ENCODE measurements at regions not wholly inside any gene's neighbourhood (a gene's known extent, or its start where the extent isn't known, plus 50 kb on each side); places are given as distances from the start of the nearest gene placed in this dataset.

GRCh38 chr6:149185799-149186357 lies 131.6 kb upstream of the TAB2 start (continued):
- TF ChIP-seq CTCF (conservative IDR thresholded peaks at IDR 0.05; ENCODE audit: low read depth in 2 of 2) (no peak), ZNF114 (CRISPR knock-in tag; IDR thresholded peaks at IDR 0.05) (no peak), EZH2 (IDR thresholded peaks at IDR 0.05; ENCODE audit: low read depth, unreplicated experiment) (no peak), REST (IDR thresholded peaks at IDR 0.05; ENCODE audit: unreplicated experiment) (no peak), JUNB (IDR thresholded peaks at IDR 0.05; ENCODE audit: unreplicated experiment) (no peak)

GRCh38 chr6:149186873-149187272 lies 130.6 kb upstream of the TAB2 start:
- peaks cover 3% of the 10 kb centered on the region; the same call in 2 of the 3 replicates for H3K9me3 Mint-ChIP-seq
- DNase-seq (ENCODE audit: low spot score), result no peak
- TF ChIP-seq CTCF (conservative IDR thresholded peaks at IDR 0.05; ENCODE audit: low read depth in 2 of 2) (no peak), EZH2phosphoT487 (IDR thresholded peaks at IDR 0.05; ENCODE audit: unreplicated experiment) (no peak), EZH2 (IDR thresholded peaks at IDR 0.05; ENCODE audit: low read depth, unreplicated experiment) (no peak), POLR2AphosphoS5 (IDR thresholded peaks at IDR 0.05; ENCODE audit: low read depth) (no peak), ZNF114 (CRISPR knock-in tag; IDR thresholded peaks at IDR 0.05) (no peak), ZNF462 (CRISPR knock-in tag; IDR thresholded peaks at IDR 0.05) (no peak)

More at GRCh38 chr6:149186873-149187272, 130.6 kb upstream of the TAB2 start:
- Histone ChIP-seq H3K4me1 (ENCODE audit: insufficient read depth) (no peaks in the 10 kb centered on the region; the same call in 1 of the 2 replicates), H3K9me2 (ENCODE audit: insufficient read depth) (no peaks in the 10 kb centered on the region), H3F3A (replicated peaks; ENCODE audit: low read depth) (no peaks in the 10 kb centered on the region), H3K27ac (ENCODE audit: low read depth) (no peak overlapping the region), H3K4me2 (no peak overlapping the region), H2AFZ (no peak overlapping the region), H4K20me1 (replicated peaks; ENCODE audit: insufficient read depth) (no peaks in the 10 kb centered on the region), H3K27me3 (ENCODE audit: insufficient read depth) (no peaks in the 10 kb centered on the region), H3K36me3 (ENCODE audit: insufficient read depth) (no peaks in the 10 kb centered on the region), H3K4me3 (no peak overlapping the region), H3K79me2 (replicated peaks; ENCODE audit: insufficient read depth) (no peaks in the 10 kb centered on the region)
- Mint-ChIP-seq H3K36me3 (ENCODE audit: low read depth) (0 out of 3 replicates have a peak, but pooled peaks cover 3% of the 10 kb centered on the region), H3K27me3 (ENCODE audit: insufficient read depth, low read depth, poor library complexity) (no peaks in the 10 kb centered on the region), H3K27ac (no peak overlapping the region), H3K4me3 (no peak overlapping the region), H3K4me1 (peaks cover 4% of the 10 kb centered on the region; the same call in 1 of the 3 replicates)
- ATAC-seq, result no peak
